Neural crest cell (in vitro differentiated cells): ENCODE measurements at regions not wholly inside any gene's neighbourhood (a gene's known extent, or its start where the extent isn't known, plus 50 kb on each side); places are given as distances from the start of the nearest gene placed in this dataset.
A peak's percentile ranks its signal among the peaks of the same experiment; 100 is the strongest.

Experiments used
- DNase-seq: peaks from one replicate; pipeline ENCODE4 v3.0.0; 2021; ENCODE audit warnings: low read depth, mixed read lengths, low spot score
- H3K27ac Mint-ChIP-seq: one replicate; pipeline ENCODE4 v1.8.0; 2021; ENCODE audit warnings: mild to moderate bottlenecking, mixed read lengths; ENCODE audit not compliant: unreplicated experiment
- H3K27me3 Mint-ChIP-seq: 2 replicates; pipeline ENCODE4 v1.8.0; 2021; ENCODE audit warnings: low read depth, mild to moderate bottlenecking, mixed read lengths
- H3K36me3 Mint-ChIP-seq: 2 replicates; pipeline ENCODE4 v1.8.0; 2021; ENCODE audit warnings: low read depth, mild to moderate bottlenecking, mixed read lengths
- H3K4me1 Mint-ChIP-seq: 2 replicates; pipeline ENCODE4 v1.8.0; 2021; ENCODE audit warnings: mixed read lengths
- H3K4me3 Mint-ChIP-seq: one replicate; pipeline ENCODE4 v1.8.0; 2021; ENCODE audit warnings: mild to moderate bottlenecking, mixed read lengths
- H3K9me3 Mint-ChIP-seq: 2 replicates; pipeline ENCODE4 v1.8.0; 2021; ENCODE audit warnings: mixed read lengths
- TF ChIP-seq, protein P1 (sequence below): fragments of 200-600 bp; sonication (generic); conservative IDR thresholded peaks from 2 replicates; pipeline ENCODE4 v1.5.0; 2021; ENCODE audit warnings: antibody characterized with exemption, mild to moderate bottlenecking

DNA sequence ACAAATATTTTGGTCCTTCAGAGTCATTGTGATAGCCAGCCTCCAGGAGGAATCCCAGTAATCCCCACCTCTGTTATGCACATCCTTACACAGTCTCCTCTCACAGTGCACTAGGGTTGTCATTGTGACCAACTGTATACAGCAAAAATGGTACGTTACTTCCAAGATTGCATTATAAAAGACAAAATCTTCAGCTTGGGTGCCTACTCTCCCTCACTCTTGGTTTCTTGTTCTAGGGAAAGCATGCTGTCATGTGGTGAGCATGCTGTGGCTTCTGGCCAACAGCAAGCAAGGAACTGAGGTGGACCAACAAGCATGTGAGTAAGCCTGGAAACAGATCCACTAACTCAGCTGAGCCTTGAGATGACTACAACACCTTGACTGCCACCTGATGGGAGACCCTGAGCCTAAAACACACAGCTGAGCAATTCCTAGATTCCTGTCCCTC lies 130.1 kb upstream of the DST start:
- Mint-ChIP-seq H3K36me3 (peaks cover 3% of the 10 kb centered on the region), H3K4me1 (peaks cover 6% of the 10 kb centered on the region), H3K27me3 (no peaks in the 10 kb centered on the region), H3K27ac (peak overlapping the region; percentile 47), H3K4me3 (no peak overlapping the region), H3K9me3 (peaks cover 2% of the 10 kb centered on the region)
- no peak for DNase-seq
- TF ChIP-seq, protein P1, sequence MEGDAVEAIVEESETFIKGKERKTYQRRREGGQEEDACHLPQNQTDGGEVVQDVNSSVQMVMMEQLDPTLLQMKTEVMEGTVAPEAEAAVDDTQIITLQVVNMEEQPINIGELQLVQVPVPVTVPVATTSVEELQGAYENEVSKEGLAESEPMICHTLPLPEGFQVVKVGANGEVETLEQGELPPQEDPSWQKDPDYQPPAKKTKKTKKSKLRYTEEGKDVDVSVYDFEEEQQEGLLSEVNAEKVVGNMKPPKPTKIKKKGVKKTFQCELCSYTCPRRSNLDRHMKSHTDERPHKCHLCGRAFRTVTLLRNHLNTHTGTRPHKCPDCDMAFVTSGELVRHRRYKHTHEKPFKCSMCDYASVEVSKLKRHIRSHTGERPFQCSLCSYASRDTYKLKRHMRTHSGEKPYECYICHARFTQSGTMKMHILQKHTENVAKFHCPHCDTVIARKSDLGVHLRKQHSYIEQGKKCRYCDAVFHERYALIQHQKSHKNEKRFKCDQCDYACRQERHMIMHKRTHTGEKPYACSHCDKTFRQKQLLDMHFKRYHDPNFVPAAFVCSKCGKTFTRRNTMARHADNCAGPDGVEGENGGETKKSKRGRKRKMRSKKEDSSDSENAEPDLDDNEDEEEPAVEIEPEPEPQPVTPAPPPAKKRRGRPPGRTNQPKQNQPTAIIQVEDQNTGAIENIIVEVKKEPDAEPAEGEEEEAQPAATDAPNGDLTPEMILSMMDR, result no peak

DNA sequence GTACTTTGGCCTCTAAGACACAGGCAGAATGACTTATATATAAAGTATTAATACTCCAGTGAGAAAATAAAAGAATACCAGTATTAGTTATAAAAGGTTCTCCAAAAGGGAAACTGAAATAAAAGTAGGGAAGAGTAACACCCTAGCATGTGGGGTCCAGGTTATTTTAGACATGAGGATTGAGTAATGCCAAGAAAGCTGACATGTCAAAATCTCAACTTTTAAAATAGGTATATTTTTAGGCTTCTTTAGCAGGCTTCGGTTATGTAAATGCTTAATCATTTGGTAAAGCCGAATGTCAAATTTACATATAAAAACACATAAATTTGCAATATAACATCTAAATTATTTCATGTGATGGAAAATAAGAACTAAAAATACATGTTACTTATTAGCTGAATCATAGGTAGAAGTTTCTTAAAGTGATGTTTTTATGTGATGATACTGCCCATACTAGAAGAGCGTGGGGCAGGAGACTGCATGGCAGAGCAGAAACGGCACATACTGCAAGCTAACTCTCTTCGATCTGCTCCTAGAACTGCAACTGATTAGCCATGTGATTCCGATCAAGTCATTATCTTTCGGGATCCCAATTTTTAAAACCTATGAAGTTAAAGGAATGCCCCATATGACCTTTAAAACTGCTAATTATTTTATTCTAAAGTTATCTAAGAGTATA lies 129.4 kb upstream of the DST start:
- Mint-ChIP-seq H3K27me3 (no peaks in the 10 kb centered on the region), H3K4me3 (no peak overlapping the region), H3K27ac (no peak overlapping the region), H3K9me3 (peaks cover 2% of the 10 kb centered on the region), H3K36me3 (peaks cover 3% of the 10 kb centered on the region), H3K4me1 (peaks cover 8% of the 10 kb centered on the region)
- DNase-seq, result no peak
- TF ChIP-seq, protein P1, result no peak

DNA sequence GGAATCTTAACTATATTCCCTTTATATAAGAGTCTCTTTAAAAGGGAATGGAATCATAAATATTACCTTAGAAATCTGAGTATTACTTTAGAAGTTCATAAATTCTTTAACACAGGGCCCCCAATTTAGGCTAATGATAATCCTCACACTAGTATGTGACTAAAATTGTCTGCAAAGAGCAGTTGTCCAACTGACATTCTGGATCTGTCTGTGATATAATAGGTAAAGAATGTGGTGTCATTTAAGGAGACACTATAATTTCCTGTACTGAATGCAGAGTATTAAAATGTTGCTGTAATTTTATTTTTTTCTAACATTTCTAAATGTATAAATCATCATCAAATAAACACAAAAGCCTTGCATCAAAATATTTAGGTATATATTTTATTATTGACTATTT lies 128.5 kb upstream of the DST start:
- Mint-ChIP-seq H3K27ac (no peak overlapping the region), H3K4me3 (no peak overlapping the region)
- TF ChIP-seq, protein P1, result no peak

DNA sequence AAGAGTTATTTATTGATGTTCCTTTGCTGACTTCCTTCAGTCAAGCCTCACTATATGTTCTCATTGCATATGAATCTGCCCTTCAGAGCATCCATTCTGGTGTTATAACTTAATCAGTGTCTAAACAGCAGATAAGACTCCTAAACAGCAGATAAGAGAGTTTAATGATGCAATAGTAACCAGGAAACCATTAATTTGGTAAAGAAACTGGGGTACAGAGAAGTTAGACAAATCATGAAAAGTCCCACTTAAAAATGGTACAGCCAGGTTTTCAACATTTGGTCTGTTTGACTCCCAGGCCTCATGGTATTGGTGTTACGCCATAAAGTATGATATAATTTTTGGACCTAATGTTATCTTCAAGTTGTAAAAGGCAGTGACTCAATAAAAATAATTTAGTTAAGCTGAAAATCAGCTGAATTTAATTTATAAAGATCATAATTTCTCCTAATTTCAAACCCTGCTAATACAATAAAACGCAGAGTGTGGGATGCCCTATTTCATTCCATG lies 127.4 kb upstream of the DST start:
- H3K4me1 Mint-ChIP-seq, result peaks cover 13% of the 10 kb centered on the region
- H3K36me3 Mint-ChIP-seq, result no peaks in the 10 kb centered on the region
- H3K4me3 Mint-ChIP-seq, result no peak overlapping the region
- no peak overlapping the region for H3K27ac Mint-ChIP-seq
- H3K27me3 Mint-ChIP-seq, result no peaks in the 10 kb centered on the region
- peaks cover 2% of the 10 kb centered on the region for H3K9me3 Mint-ChIP-seq
- TF ChIP-seq, protein P1, result no peak
- no peak for DNase-seq

More for the DNA sequence above, 128.5 kb upstream of the DST start:
- DNase-seq, result no peak
- peaks cover 2% of the 10 kb centered on the region for H3K9me3 Mint-ChIP-seq
- no peaks in the 10 kb centered on the region for H3K27me3 Mint-ChIP-seq
- peaks cover 3% of the 10 kb centered on the region for H3K36me3 Mint-ChIP-seq
- H3K4me1 Mint-ChIP-seq, result peaks cover 13% of the 10 kb centered on the region

DNA sequence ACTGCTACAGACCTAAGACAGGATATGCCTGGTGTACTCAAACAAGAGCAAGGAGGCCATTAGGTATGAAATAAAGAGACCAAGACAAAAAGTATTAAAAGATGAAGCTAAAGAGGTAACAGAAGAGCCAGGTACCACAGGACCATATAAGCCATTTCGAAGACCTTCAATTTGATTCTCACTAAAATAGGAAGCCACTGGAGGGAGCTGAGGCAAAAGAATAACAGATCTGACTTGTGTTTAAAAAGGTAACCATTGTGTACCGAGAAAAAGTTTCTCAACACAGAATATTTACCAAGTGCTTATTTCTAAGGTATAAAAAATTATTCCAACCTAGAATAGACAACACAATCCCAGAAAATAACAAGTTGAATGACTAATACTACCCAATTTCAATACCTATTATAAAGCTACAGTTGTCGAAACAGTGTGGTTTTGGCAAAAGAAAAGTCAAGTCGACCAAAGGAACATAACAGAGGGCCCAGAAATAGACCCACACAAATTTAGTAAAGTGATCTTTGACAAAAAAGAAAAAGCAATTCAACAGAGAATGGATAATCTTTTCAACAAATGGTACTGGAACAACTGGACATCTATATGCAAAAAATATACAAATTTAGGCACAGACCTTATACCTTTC lies 125.3 kb upstream of the DST start:
- Mint-ChIP-seq H3K4me1 (peaks cover 20% of the 10 kb centered on the region), H3K27me3 (no peaks in the 10 kb centered on the region), H3K4me3 (no peak overlapping the region), H3K9me3 (no peaks in the 10 kb centered on the region), H3K36me3 (no peaks in the 10 kb centered on the region), H3K27ac (no peak overlapping the region)
- TF ChIP-seq, protein P1, result no peak
- no peak for DNase-seq
